Endodermal cell (in vitro differentiated cells): ENCODE measurements at regions not wholly inside any gene's neighbourhood (a gene's known extent, or its start where the extent isn't known, plus 50 kb on each side); places are given as distances from the start of the nearest gene placed in this dataset.

ENCODE experiments used
- DNase-seq: peaks from one replicate; pipeline ENCODE4 v3.0.0-alpha.2; 2017
- H3K27ac ChIP-seq: 2 replicates; pipeline ENCODE4 v1.5.1; 2013; ENCODE audit warnings: mild to moderate bottlenecking, low read depth, low read length, moderate library complexity
- H3K27me3 ChIP-seq: 2 replicates; pipeline ENCODE4 v1.6.1; 2013; ENCODE audit warnings: mild to moderate bottlenecking, low read length, moderate library complexity; ENCODE audit not compliant: insufficient read depth, control insufficient read depth, poor library complexity, severe bottlenecking
- H3K36me3 ChIP-seq: 2 replicates; pipeline ENCODE4 v1.7.0; 2013; ENCODE audit warnings: mild to moderate bottlenecking, low read length, moderate library complexity; ENCODE audit not compliant: control insufficient read depth, insufficient read depth
- H3K4me1 ChIP-seq: one replicate; pipeline ENCODE4 v1.7.0; 2013; ENCODE audit warnings: low read length; ENCODE audit not compliant: control insufficient read depth, insufficient read depth
- H3K4me3 ChIP-seq: 2 replicates; pipeline ENCODE4 v1.5.1; 2013; ENCODE audit warnings: mild to moderate bottlenecking, low read length, moderate library complexity
- H3K9ac ChIP-seq: 2 replicates; pipeline ENCODE4 v1.6.1; 2013; ENCODE audit warnings: mild to moderate bottlenecking, low read length, moderate library complexity; ENCODE audit not compliant: poor library complexity, severe bottlenecking; ENCODE audit errors: extremely low read depth
- H3K9me3 ChIP-seq: 2 replicates; pipeline ENCODE4 v1.6.1; 2013; ENCODE audit warnings: mild to moderate bottlenecking, low read length, moderate library complexity; ENCODE audit not compliant: control insufficient read depth
- H3K27ac Mint-ChIP-seq: 2 replicates; pipeline ENCODE4 v1.8.0; 2020; ENCODE audit warnings: mixed read lengths
- H3K27me3 Mint-ChIP-seq: 2 replicates; pipeline ENCODE4 v1.8.0; 2021; ENCODE audit warnings: mild to moderate bottlenecking, mixed read lengths; ENCODE audit not compliant: insufficient read depth
- H3K36me3 Mint-ChIP-seq: 2 replicates; pipeline ENCODE4 v1.8.0; 2020; ENCODE audit warnings: low read depth, mixed read lengths
- H3K4me1 Mint-ChIP-seq: 2 replicates; pipeline ENCODE4 v1.8.0; 2020; ENCODE audit warnings: mixed read lengths
- H3K4me3 Mint-ChIP-seq: 2 replicates; pipeline ENCODE4 v1.8.0; 2020; ENCODE audit warnings: mild to moderate bottlenecking, moderate library complexity, mixed read lengths
- H3K9me3 Mint-ChIP-seq: 2 replicates; pipeline ENCODE4 v1.8.0; 2020; ENCODE audit warnings: mild to moderate bottlenecking, mixed read lengths
- CTCF ChIP-seq: fragments of 200-600 bp; sonication (generic); conservative IDR thresholded peaks from 2 replicates; pipeline ENCODE4 v1.5.0; 2021; ENCODE audit warnings: antibody characterized with exemption, mild to moderate bottlenecking
- WGBS, 2 experiments: methylation state at CpG; one replicate each; pipeline versions ENCODE4 v1.1.5 to v1.1.7; 2013; ENCODE audit warnings: missing lambda C conversion rate in 2 of 2, mixed read lengths in 1 of 2; ENCODE audit not compliant: insufficient coverage in 1 of 2, insufficient read length in 1 of 2; 5-methylcytosine and 5-hydroxymethylcytosine counted together

GRCh38 chr4:153064571-153064970, 128.4 kb downstream of the FHDC1 start:
- peaks cover 12% of the 10 kb centered on the region for H3K4me1 Mint-ChIP-seq
- DNase-seq, result peak; percentile 87
- WGBS, 2 experiments, result 83 to 86% methylated on average over 9 to 13 of the region's 13 CpGs

GRCh38 chr4:153065276-153065675, 129.2 kb downstream of the FHDC1 start:
- peaks cover 12% of the 10 kb centered on the region for H3K4me1 Mint-ChIP-seq
- TF ChIP-seq CTCF, result no peak
- H3K36me3 Mint-ChIP-seq, result no peaks in the 10 kb centered on the region
- no peaks in the 10 kb centered on the region for H3K9me3 ChIP-seq
- H3K9ac ChIP-seq, result no peak overlapping the region
- H3K9me3 Mint-ChIP-seq, result no peaks in the 10 kb centered on the region
- DNase-seq, result no peak
- H3K4me3 Mint-ChIP-seq, result no peak overlapping the region
- no peak overlapping the region for H3K27ac ChIP-seq
- H3K36me3 ChIP-seq, result no peaks in the 10 kb centered on the region
- no peak overlapping the region for H3K4me3 ChIP-seq
- 85 to 87% methylated on average over 5 to 9 of the region's 9 CpGs for WGBS, 2 experiments
- no peaks in the 10 kb centered on the region for H3K27me3 ChIP-seq
- no peak overlapping the region for H3K27ac Mint-ChIP-seq
- H3K27me3 Mint-ChIP-seq, result no peaks in the 10 kb centered on the region
- H3K4me1 ChIP-seq, result peaks cover 4% of the 10 kb centered on the region

More at GRCh38 chr4:153064571-153064970, 128.4 kb downstream of the FHDC1 start:
- no peak for TF ChIP-seq CTCF
- Histone ChIP-seq H3K36me3 (no peaks in the 10 kb centered on the region), H3K9me3 (no peaks in the 10 kb centered on the region), H3K9ac (no peak overlapping the region), H3K27ac (no peak overlapping the region), H3K27me3 (no peaks in the 10 kb centered on the region), H3K4me1 (peaks cover 4% of the 10 kb centered on the region), H3K4me3 (no peak overlapping the region)
- no peaks in the 10 kb centered on the region for H3K27me3 Mint-ChIP-seq
- no peak overlapping the region for H3K4me3 Mint-ChIP-seq
- no peak overlapping the region for H3K27ac Mint-ChIP-seq
- H3K36me3 Mint-ChIP-seq, result no peaks in the 10 kb centered on the region
- H3K9me3 Mint-ChIP-seq, result no peaks in the 10 kb centered on the region

- H3K36me3 Mint-ChIP-seq, result no peaks in the 10 kb centered on the region
- WGBS, 2 experiments, result 59 to 67% methylated on average over 1 of the region's 1 CpG
- H3K9ac ChIP-seq, result no peak overlapping the region
- no peaks in the 10 kb centered on the region for H3K36me3 ChIP-seq
- H3K9me3 Mint-ChIP-seq, result peaks cover 3% of the 10 kb centered on the region
- H3K27me3 ChIP-seq, result no peaks in the 10 kb centered on the region
- no peak overlapping the region for H3K4me3 ChIP-seq
- peak overlapping the region; percentile 75 for H3K27ac Mint-ChIP-seq
- H3K4me1 ChIP-seq, result peaks cover 4% of the 10 kb centered on the region
- H3K9me3 ChIP-seq, result no peaks in the 10 kb centered on the region
- DNase-seq, result peak; percentile 62
- no peak overlapping the region for H3K4me3 Mint-ChIP-seq
- no peaks in the 10 kb centered on the region for H3K27me3 Mint-ChIP-seq
- no peak for TF ChIP-seq CTCF
- H3K27ac ChIP-seq, result no peak overlapping the region
- peaks cover 12% of the 10 kb centered on the region for H3K4me1 Mint-ChIP-seq
These were observed 131.3 kb downstream of the FHDC1 start for GRCh38 chr4:153067376-153067775.
